Upper lobe of left lung (tissue), 4 donors: ENCODE measurements at regions not wholly inside any gene's neighbourhood (a gene's known extent, or its start where the extent isn't known, plus 50 kb on each side); places are given as distances from the start of the nearest gene placed in this dataset.

ENCODE experiments used
- CTCF ChIP-seq, 6 experiments: fragments of 450-650 bp in 4 of 6; fragments of 200-600 bp in 2 of 6; sonication (generic) in 2 of 6; IDR thresholded peaks; one replicate each; pipeline ENCODE4 v1.5.1; 2016 to 2019; ENCODE audit warnings: antibody characterized with exemption in 6 of 6
- EP300 ChIP-seq, 4 donors: sonication (generic); formaldehyde crosslinking; IDR thresholded peaks; one replicate each; pipeline ENCODE4 v1.5.1; 2017; ENCODE audit warnings: antibody characterized with exemption in 4 of 4, control low read depth in 2 of 4

GRCh38 chr5:117741655-117742206 lies 1167.1 kb upstream of the SEMA6A start:
- TF ChIP-seq CTCF (IDR thresholded peaks at IDR 0.05) (no peak), EP300 (IDR thresholded peaks at IDR 0.05) (no peak)
